DND-41 (cell line): ENCODE measurements at regions not wholly inside any gene's neighbourhood (a gene's known extent, or its start where the extent isn't known, plus 50 kb on each side); places are given as distances from the start of the nearest gene placed in this dataset.

ENCODE experiments used
- ATAC-seq: fragments of 200-7000 bp; cut with Tn5 transposase; 3 replicates; pipeline ENCODE4 v1.9.1; 2021; ENCODE audit warnings: low read depth; ENCODE audit not compliant: insufficient read depth
- DNase-seq: peaks from one replicate; pipeline ENCODE4 v3.0.0-alpha.2; 2020
- H2AFZ ChIP-seq: 2 replicates; pipeline ENCODE4 v1.6.0; 2012; ENCODE audit warnings: low read depth, low read length
- H3K27ac ChIP-seq: 2 replicates; pipeline ENCODE4 v1.5.1; 2012; ENCODE audit warnings: low read length, inconsistent platforms
- H3K27me3 ChIP-seq: fragments of 200-600 bp; sonication (generic); 2 replicates; pipeline ENCODE4 v1.6.0; 2012; ENCODE audit warnings: low read length, mild to moderate bottlenecking, inconsistent platforms; ENCODE audit not compliant: insufficient read depth, poor library complexity
- H3K36me3 ChIP-seq: 2 replicates; pipeline ENCODE4 v1.5.1; 2012; ENCODE audit warnings: low read length, inconsistent platforms; ENCODE audit not compliant: insufficient read depth
- H3K4me1 ChIP-seq: 2 replicates; pipeline ENCODE4 v1.5.1; 2012; ENCODE audit warnings: mild to moderate bottlenecking, low read length; ENCODE audit not compliant: insufficient read depth
- H3K4me2 ChIP-seq: 2 replicates; pipeline ENCODE4 v1.6.0; 2012; ENCODE audit warnings: mild to moderate bottlenecking, moderate library complexity, low read length, inconsistent platforms; ENCODE audit not compliant: insufficient read depth
- H3K4me3 ChIP-seq, 2 experiments: fragments of 200-600 bp in 1 of 2; shearing (Covaris generic) in 1 of 2; 2 replicates each; pipeline ENCODE4 v1.5.1; 2012 to 2016; ENCODE audit warnings: inconsistent platforms in 2 of 2, low read length in 2 of 2, mild to moderate bottlenecking in 2 of 2, low read depth in 1 of 2, moderate library complexity in 1 of 2
- H3K79me2 ChIP-seq: 2 replicates; pipeline ENCODE4 v1.6.0; 2012; ENCODE audit warnings: low read length, inconsistent platforms; ENCODE audit not compliant: insufficient read depth
- H3K9ac ChIP-seq: 2 replicates; pipeline ENCODE4 v1.6.0; 2012; ENCODE audit warnings: low read depth, mild to moderate bottlenecking, inconsistent platforms, low read length, moderate library complexity
- H3K9me3 ChIP-seq: 2 replicates; pipeline ENCODE4 v1.5.1; 2012; ENCODE audit warnings: low read length, moderate library complexity, mild to moderate bottlenecking, inconsistent platforms; ENCODE audit not compliant: insufficient read depth, severe bottlenecking
- H4K20me1 ChIP-seq: 2 replicates; pipeline ENCODE4 v1.6.0; 2012; ENCODE audit warnings: low read length; ENCODE audit not compliant: insufficient read depth
- CTCF ChIP-seq: IDR thresholded peaks from 2 replicates; pipeline ENCODE4 v1.5.1; 2012; ENCODE audit warnings: borderline replicate concordance, low read length, moderate library complexity, mild to moderate bottlenecking; ENCODE audit not compliant: poor library complexity, severe bottlenecking; ENCODE audit errors: extremely low read depth
- EZH2 ChIP-seq: IDR thresholded peaks from 3 replicates; pipeline ENCODE4 v1.6.1; 2012; ENCODE audit warnings: borderline replicate concordance, low read depth, mild to moderate bottlenecking, moderate library complexity, low read length, inconsistent platforms; ENCODE audit not compliant: severe bottlenecking

DNA sequence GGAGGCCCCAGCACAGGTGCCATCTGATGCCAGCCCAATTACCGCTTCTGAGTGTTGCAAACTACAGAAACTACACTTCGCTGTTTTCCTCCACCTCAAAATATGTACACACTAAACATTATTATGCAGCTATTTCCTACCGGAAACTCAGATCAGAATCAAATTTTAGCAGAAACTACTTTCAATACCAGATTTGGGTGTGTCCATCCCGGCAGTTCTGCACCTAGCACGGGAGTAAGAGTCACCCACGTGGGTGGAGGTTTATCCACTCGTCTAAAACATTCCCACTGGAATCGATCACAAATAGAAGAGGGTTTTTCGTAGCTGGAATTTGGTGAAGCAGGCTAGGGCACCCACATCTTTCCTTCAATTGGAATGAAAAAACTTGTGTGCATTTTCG lies 214.4 kb upstream of the PRKCQ start:
- DNase-seq (no peak), ATAC-seq (no peak)
- Histone ChIP-seq H3K9ac (no peak overlapping the region), H3K27ac (no peak overlapping the region), H3K4me3 (no peak overlapping the region), H3K4me1 (no peaks in the 10 kb centered on the region), H3K4me2 (no peak overlapping the region), H3K9me3 (no peaks in the 10 kb centered on the region), H2AFZ (no peak overlapping the region), H3K27me3 (peaks cover 21% of the 10 kb centered on the region), H3K79me2 (no peaks in the 10 kb centered on the region), H3K36me3 (no peaks in the 10 kb centered on the region), H4K20me1 (no peaks in the 10 kb centered on the region)
- TF ChIP-seq CTCF = no peak
- TF ChIP-seq EZH2 = no peak

DNA sequence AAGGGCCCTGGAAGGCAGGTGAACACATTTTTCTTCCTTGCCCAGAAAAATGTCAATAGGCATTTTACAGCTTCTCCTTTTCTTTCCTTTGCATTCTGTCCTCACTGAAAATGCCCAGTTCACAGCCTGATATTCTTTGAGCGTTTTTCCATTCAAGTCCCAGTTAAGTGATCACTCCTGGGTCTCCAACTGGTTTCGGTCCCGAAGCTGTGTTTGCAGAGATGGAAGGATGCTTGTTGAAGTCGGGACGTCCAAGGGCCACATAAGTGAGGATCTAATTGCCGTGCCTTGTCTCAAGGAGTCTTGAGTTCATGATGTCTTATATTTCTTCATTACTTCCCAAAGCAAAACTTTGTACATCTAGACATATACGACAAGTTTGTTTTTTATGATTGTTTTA lies 208.7 kb upstream of the PRKCQ start:
- Histone ChIP-seq H3K9me3 (no peaks in the 10 kb centered on the region), H3K27ac (no peak overlapping the region), H3K4me3 (no peak overlapping the region), H3K9ac (no peak overlapping the region), H4K20me1 (no peaks in the 10 kb centered on the region), H3K36me3 (no peaks in the 10 kb centered on the region), H2AFZ (no peak overlapping the region), H3K27me3 (peaks cover 29% of the 10 kb centered on the region), H3K79me2 (no peaks in the 10 kb centered on the region), H3K4me2 (no peak overlapping the region), H3K4me1 (no peaks in the 10 kb centered on the region)
- no peak for TF ChIP-seq CTCF
- no peak for TF ChIP-seq EZH2
- ATAC-seq (no peak), DNase-seq (no peak)

GRCh38 chr10:6788231-6788630 lies 208.2 kb upstream of the PRKCQ start:
- Histone ChIP-seq H3K27me3 (peaks cover 33% of the 10 kb centered on the region), H3K4me1 (no peaks in the 10 kb centered on the region), H3K9ac (no peak overlapping the region), H3K79me2 (no peaks in the 10 kb centered on the region), H3K27ac (no peak overlapping the region), H3K4me2 (no peak overlapping the region), H4K20me1 (no peaks in the 10 kb centered on the region), H3K9me3 (no peaks in the 10 kb centered on the region), H3K36me3 (no peaks in the 10 kb centered on the region), H3K4me3 (no peak overlapping the region), H2AFZ (no peak overlapping the region)
- DNase-seq (no peak), ATAC-seq (no peak)
- TF ChIP-seq CTCF = no peak
- TF ChIP-seq EZH2 = no peak

DNA sequence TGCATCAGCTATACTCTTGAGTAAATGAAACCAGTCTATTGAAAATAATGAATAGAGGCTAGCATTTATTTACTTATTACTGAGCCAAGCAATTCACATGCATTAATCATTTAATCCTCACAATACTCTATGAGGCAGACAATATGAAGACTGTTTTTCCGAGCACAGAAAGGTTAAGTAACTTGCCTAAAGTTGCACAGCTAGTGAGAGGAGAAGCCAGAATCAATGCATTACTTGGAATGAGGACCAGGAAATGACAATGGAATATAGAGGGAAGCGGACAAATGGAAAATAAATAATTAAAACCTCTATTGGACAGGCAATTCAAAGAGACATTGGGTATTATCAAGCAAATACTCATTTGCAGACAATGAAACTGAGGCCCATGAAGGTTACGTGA lies 207.6 kb upstream of the PRKCQ start:
- no peak for TF ChIP-seq EZH2
- TF ChIP-seq CTCF = no peak
- H3K36me3 ChIP-seq = no peaks in the 10 kb centered on the region
- no peak for ATAC-seq

More for the DNA sequence above, 207.6 kb upstream of the PRKCQ start:
- Histone ChIP-seq H3K27me3 (peaks cover 30% of the 10 kb centered on the region), H2AFZ (no peak overlapping the region), H3K79me2 (no peaks in the 10 kb centered on the region), H3K9ac (no peak overlapping the region), H4K20me1 (no peaks in the 10 kb centered on the region), H3K9me3 (no peaks in the 10 kb centered on the region), H3K4me2 (no peak overlapping the region), H3K4me1 (no peaks in the 10 kb centered on the region), H3K4me3 (no peak overlapping the region), H3K27ac (no peak overlapping the region)
- no peak for DNase-seq
